Neural cell (in vitro differentiated cells): ENCODE measurements at regions not wholly inside any gene's neighbourhood (a gene's known extent, or its start where the extent isn't known, plus 50 kb on each side); places are given as distances from the start of the nearest gene placed in this dataset.

Experiments
- H2AFZ ChIP-seq: fragments of 200-600, 300-800 bp; sonication (generic), shearing (Covaris generic); 2 replicates; pipeline ENCODE4 v1.6.0; 2014; ENCODE audit warnings: low read depth, mild to moderate bottlenecking, antibody characterized with exemption, low read length, moderate library complexity
- H3F3A ChIP-seq: fragments of 200-600 bp; shearing (Covaris generic); 2 replicates; pipeline ENCODE4 v1.6.1; 2016; ENCODE audit warnings: mild to moderate bottlenecking, moderate library complexity, mixed read lengths, antibody characterized with exemption, low read length; ENCODE audit not compliant: insufficient read depth, poor library complexity, severe bottlenecking
- H3K27ac ChIP-seq: fragments of 200-600, 300-800 bp; sonication (generic), shearing (Covaris generic); 2 replicates; pipeline ENCODE4 v1.5.1; 2014; ENCODE audit warnings: mild to moderate bottlenecking, low read length, moderate library complexity
- H3K27me3 ChIP-seq: fragments of 300-800, 200-600 bp; sonication (generic), shearing (Covaris generic); 2 replicates; pipeline ENCODE4 v1.6.0; 2014; ENCODE audit warnings: mild to moderate bottlenecking, low read depth, low read length, moderate library complexity; ENCODE audit not compliant: insufficient read depth
- H3K36me3 ChIP-seq: fragments of 300-800, 200-600 bp; sonication (generic), shearing (Covaris generic); 2 replicates; pipeline ENCODE4 v1.5.1; 2014; ENCODE audit warnings: mild to moderate bottlenecking, antibody characterized with exemption, low read length, moderate library complexity; ENCODE audit not compliant: insufficient read depth
- H3K4me2 ChIP-seq: fragments of 300-800, 200-600 bp; sonication (generic), shearing (Covaris generic); 2 replicates; pipeline ENCODE4 v1.6.0; 2014; ENCODE audit warnings: mild to moderate bottlenecking, low read length
- H3K4me3 ChIP-seq: fragments of 300-800, 200-600 bp; sonication (generic), shearing (Covaris generic); 2 replicates; pipeline ENCODE4 v1.5.1; 2014; ENCODE audit warnings: mild to moderate bottlenecking, low read length, moderate library complexity
- H3K79me2 ChIP-seq: fragments of 200-600 bp; shearing (Covaris generic); replicated peaks from 2 replicates; pipeline ENCODE4 v1.6.0; 2014; ENCODE audit warnings: mild to moderate bottlenecking, low read length, moderate library complexity; ENCODE audit not compliant: insufficient read depth
- H3K9ac ChIP-seq: fragments of 300-800, 200-600 bp; sonication (generic), shearing (Covaris generic); 2 replicates; pipeline ENCODE4 v1.6.1; 2016; ENCODE audit warnings: mild to moderate bottlenecking, low read length, mixed read lengths
- H3K9me2 ChIP-seq: fragments of 200-600 bp; shearing (Covaris generic); 2 replicates; pipeline ENCODE4 v1.6.1; 2016; ENCODE audit warnings: mild to moderate bottlenecking, low read length, mixed read lengths; ENCODE audit not compliant: insufficient read depth
- H3K9me3 ChIP-seq: fragments of 200-600, 300-800 bp; sonication (generic), shearing (Covaris generic); 2 replicates; pipeline ENCODE4 v1.6.1; 2016; ENCODE audit warnings: mild to moderate bottlenecking, mixed run types, low read length, moderate library complexity, mixed read lengths
- H4K20me1 ChIP-seq: fragments of 200-600 bp; shearing (Covaris generic); 2 replicates; pipeline ENCODE4 v1.6.1; 2016; ENCODE audit warnings: mild to moderate bottlenecking, mixed run types; ENCODE audit not compliant: insufficient read depth
- EP300 ChIP-seq: fragments of 450-650 bp; conservative IDR thresholded peaks from 2 replicates; pipeline ENCODE4 v1.6.1; 2014; ENCODE audit warnings: antibody characterized with exemption, mild to moderate bottlenecking, moderate library complexity; ENCODE audit not compliant: poor library complexity, severe bottlenecking
- EZH2 ChIP-seq: fragments of 200-600, 300-800 bp; shearing (Covaris generic), sonication (generic); IDR thresholded peaks from 2 replicates; pipeline ENCODE4 v1.6.1; 2014; ENCODE audit warnings: antibody characterized with exemption, low read length, borderline replicate concordance, mild to moderate bottlenecking; ENCODE audit not compliant: insufficient read depth, poor library complexity, severe bottlenecking
- MXI1 ChIP-seq: fragments of 450-650 bp; conservative IDR thresholded peaks from 2 replicates; pipeline ENCODE4 v1.6.1; 2014; ENCODE audit warnings: antibody characterized with exemption, mild to moderate bottlenecking; ENCODE audit not compliant: poor library complexity, severe bottlenecking
- POLR2AphosphoS5 ChIP-seq: IDR thresholded peaks from 2 replicates; pipeline ENCODE4 v1.6.1; 2012
- RAD21 ChIP-seq: fragments of 450-650 bp; conservative IDR thresholded peaks from 2 replicates; pipeline ENCODE4 v1.6.1; 2014; ENCODE audit warnings: antibody characterized with exemption, mild to moderate bottlenecking, moderate library complexity
- SMC3 ChIP-seq: fragments of 450-650 bp; conservative IDR thresholded peaks from 2 replicates; pipeline ENCODE4 v1.6.1; 2014; ENCODE audit warnings: antibody characterized with exemption, mild to moderate bottlenecking, moderate library complexity; ENCODE audit not compliant: poor library complexity
- TAF1 ChIP-seq: IDR thresholded peaks from 2 replicates; pipeline ENCODE4 v1.6.1; 2012; ENCODE audit warnings: low read depth
- TF ChIP-seq, protein P1 (sequence below): fragments of 450-650 bp; IDR thresholded peaks from 2 replicates; pipeline ENCODE4 v1.5.1; 2014; ENCODE audit warnings: antibody characterized with exemption, mild to moderate bottlenecking, moderate library complexity; ENCODE audit not compliant: poor library complexity, severe bottlenecking
- TF ChIP-seq, protein P2 (sequence below): IDR thresholded peaks from 2 replicates; pipeline ENCODE4 v1.6.1; 2012; ENCODE audit warnings: borderline replicate concordance

DNA sequence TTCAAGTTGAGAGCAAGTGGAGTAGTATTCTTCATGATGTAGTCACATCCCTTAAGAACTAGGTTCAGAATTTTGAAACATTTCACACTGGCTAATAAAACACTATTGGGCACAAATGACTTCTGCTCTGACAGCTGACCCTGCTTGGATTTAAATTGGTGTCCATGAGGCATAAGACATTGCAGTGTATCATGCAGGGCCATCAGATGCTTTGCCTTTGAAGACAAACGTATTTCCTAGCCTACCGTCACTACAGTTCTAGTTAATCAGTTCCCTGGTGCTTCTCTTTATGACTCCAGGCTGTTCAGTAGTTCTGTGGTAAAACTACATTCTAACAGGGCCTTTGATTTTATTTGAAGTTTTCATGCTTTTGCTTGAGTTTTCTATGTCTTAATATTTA lies 168.5 kb upstream of the ZNF804B start:
- Histone ChIP-seq H4K20me1 (no peaks in the 10 kb centered on the region), H3K36me3 (no peaks in the 10 kb centered on the region), H3F3A (no peaks in the 10 kb centered on the region), H3K4me2 (no peak overlapping the region), H2AFZ (no peak overlapping the region), H3K27me3 (no peaks in the 10 kb centered on the region), H3K9me2 (no peaks in the 10 kb centered on the region), H3K4me3 (no peak overlapping the region), H3K79me2 (no peaks in the 10 kb centered on the region), H3K9me3 (no peaks in the 10 kb centered on the region), H3K27ac (no peak overlapping the region), H3K9ac (no peak overlapping the region)
- TF ChIP-seq, protein P1, sequence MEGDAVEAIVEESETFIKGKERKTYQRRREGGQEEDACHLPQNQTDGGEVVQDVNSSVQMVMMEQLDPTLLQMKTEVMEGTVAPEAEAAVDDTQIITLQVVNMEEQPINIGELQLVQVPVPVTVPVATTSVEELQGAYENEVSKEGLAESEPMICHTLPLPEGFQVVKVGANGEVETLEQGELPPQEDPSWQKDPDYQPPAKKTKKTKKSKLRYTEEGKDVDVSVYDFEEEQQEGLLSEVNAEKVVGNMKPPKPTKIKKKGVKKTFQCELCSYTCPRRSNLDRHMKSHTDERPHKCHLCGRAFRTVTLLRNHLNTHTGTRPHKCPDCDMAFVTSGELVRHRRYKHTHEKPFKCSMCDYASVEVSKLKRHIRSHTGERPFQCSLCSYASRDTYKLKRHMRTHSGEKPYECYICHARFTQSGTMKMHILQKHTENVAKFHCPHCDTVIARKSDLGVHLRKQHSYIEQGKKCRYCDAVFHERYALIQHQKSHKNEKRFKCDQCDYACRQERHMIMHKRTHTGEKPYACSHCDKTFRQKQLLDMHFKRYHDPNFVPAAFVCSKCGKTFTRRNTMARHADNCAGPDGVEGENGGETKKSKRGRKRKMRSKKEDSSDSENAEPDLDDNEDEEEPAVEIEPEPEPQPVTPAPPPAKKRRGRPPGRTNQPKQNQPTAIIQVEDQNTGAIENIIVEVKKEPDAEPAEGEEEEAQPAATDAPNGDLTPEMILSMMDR = no peak
- TF ChIP-seq TAF1 (no peak), POLR2AphosphoS5 (no peak), EZH2 (no peak), MXI1 (no peak)
- TF ChIP-seq, protein P2, sequence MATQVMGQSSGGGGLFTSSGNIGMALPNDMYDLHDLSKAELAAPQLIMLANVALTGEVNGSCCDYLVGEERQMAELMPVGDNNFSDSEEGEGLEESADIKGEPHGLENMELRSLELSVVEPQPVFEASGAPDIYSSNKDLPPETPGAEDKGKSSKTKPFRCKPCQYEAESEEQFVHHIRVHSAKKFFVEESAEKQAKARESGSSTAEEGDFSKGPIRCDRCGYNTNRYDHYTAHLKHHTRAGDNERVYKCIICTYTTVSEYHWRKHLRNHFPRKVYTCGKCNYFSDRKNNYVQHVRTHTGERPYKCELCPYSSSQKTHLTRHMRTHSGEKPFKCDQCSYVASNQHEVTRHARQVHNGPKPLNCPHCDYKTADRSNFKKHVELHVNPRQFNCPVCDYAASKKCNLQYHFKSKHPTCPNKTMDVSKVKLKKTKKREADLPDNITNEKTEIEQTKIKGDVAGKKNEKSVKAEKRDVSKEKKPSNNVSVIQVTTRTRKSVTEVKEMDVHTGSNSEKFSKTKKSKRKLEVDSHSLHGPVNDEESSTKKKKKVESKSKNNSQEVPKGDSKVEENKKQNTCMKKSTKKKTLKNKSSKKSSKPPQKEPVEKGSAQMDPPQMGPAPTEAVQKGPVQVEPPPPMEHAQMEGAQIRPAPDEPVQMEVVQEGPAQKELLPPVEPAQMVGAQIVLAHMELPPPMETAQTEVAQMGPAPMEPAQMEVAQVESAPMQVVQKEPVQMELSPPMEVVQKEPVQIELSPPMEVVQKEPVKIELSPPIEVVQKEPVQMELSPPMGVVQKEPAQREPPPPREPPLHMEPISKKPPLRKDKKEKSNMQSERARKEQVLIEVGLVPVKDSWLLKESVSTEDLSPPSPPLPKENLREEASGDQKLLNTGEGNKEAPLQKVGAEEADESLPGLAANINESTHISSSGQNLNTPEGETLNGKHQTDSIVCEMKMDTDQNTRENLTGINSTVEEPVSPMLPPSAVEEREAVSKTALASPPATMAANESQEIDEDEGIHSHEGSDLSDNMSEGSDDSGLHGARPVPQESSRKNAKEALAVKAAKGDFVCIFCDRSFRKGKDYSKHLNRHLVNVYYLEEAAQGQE = no peak

DNA sequence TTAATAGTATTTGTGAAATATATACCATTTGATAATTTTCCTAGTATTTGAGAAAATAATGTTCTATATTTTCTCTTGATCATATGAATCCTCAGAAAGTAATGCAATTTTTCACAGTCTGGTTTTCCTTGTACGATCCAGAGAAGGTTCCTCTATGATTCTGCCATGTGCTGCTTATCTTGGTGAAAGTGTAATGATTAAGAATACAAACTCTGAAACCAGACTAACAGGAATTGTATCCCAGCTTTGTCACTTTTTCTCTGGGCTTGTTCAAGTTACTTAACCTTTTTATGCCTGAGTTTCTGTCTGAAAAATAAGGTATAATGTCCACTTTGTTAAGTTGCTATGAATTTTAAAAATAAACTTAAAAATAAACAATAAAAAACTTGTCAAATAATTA lies 169.6 kb upstream of the ZNF804B start:
- Histone ChIP-seq H3K9me3 (no peaks in the 10 kb centered on the region), H3K9me2 (no peaks in the 10 kb centered on the region), H3K4me2 (no peak overlapping the region), H4K20me1 (no peaks in the 10 kb centered on the region), H3K4me3 (no peak overlapping the region), H3K36me3 (no peaks in the 10 kb centered on the region), H3K27ac (no peak overlapping the region), H3K27me3 (no peaks in the 10 kb centered on the region), H3K79me2 (no peaks in the 10 kb centered on the region), H3F3A (no peaks in the 10 kb centered on the region), H2AFZ (no peak overlapping the region), H3K9ac (no peak overlapping the region)
- TF ChIP-seq, protein P2 = no peak
- TF ChIP-seq TAF1 = no peak
- no peak for TF ChIP-seq POLR2AphosphoS5
- TF ChIP-seq EZH2 = no peak
- no peak for TF ChIP-seq RAD21
- no peak for TF ChIP-seq EP300
- TF ChIP-seq, protein P1 = no peak
- no peak for TF ChIP-seq MXI1
- TF ChIP-seq SMC3 = no peak
